Endothelial cell of umbilical vein (primary cell): ENCODE measurements at regions not wholly inside any gene's neighbourhood (a gene's known extent, or its start where the extent isn't known, plus 50 kb on each side); places are given as distances from the start of the nearest gene placed in this dataset.
A peak's percentile ranks its signal among the peaks of the same experiment; 100 is the strongest.
"Not testable (repeated sequence)": the region's sequence is repeated elsewhere in the genome, so short reads cannot be mapped to it uniquely, and the experiment has no call there.

ENCODE experiments used
- BruUV-seq: library from RNA; stranded (reverse); fragments of 400-500 nt; replicated peaks from 2 replicates; lab custom pipeline; 2021; lab: Mats Ljungman, UMichigan
- CTCF ChIA-PET: fragments of 300-600, 350-600 bp; sonication (Branson Sonifier 250); formaldehyde crosslinking; loops from one replicate; lab custom pipeline; 2021; ENCODE audit warnings: antibody characterized with exemption, inconsistent platforms; lab: Charles Lee
- POLR2A ChIA-PET: fragments of 300-600, 350-600 bp; sonication (Branson Sonifier 250); formaldehyde crosslinking; loops from one replicate; lab custom pipeline; 2021; ENCODE audit warnings: antibody characterized with exemption, inconsistent platforms; lab: Charles Lee
- DNase-seq: peaks from one replicate; pipeline ENCODE4 v3.0.0-alpha.2; 2011; ENCODE audit warnings: low read depth, low spot score
- FAIRE-seq: peaks from 2 replicates; lab custom pipeline; 2011; peaks lifted over from hg19 to GRCh38; lab: Jason Lieb, UNC
- H2AFZ ChIP-seq: 2 replicates; pipeline ENCODE4 v1.6.0; 2012; ENCODE audit warnings: low read depth, low read length, control low read depth, inconsistent platforms
- H3K27ac ChIP-seq: 2 replicates; pipeline ENCODE4 v1.5.1; 2011; ENCODE audit warnings: low read depth, mild to moderate bottlenecking, control low read depth, low read length, moderate library complexity; ENCODE audit not compliant: insufficient read depth
- H3K27me3 ChIP-seq, 2 experiments: 2 replicates each; pipeline versions ENCODE4 v1.6.0 to v1.6.1; 2011; ENCODE audit warnings: low read length in 2 of 2, mixed read lengths in 1 of 2; ENCODE audit not compliant: control insufficient read depth in 2 of 2, insufficient read depth in 2 of 2
- H3K36me3 ChIP-seq, 2 experiments: 2 replicates in 1 of 2; 3 replicates in 1 of 2; pipeline ENCODE4 v1.5.1; 2011; ENCODE audit warnings: low read length in 2 of 2, mild to moderate bottlenecking in 1 of 2, moderate library complexity in 1 of 2; ENCODE audit not compliant: control insufficient read depth in 2 of 2, insufficient read depth in 2 of 2; ENCODE audit errors: extremely low read depth in 1 of 2
- H3K4me1 ChIP-seq: 3 replicates; pipeline ENCODE4 v1.5.1; 2011; ENCODE audit warnings: mild to moderate bottlenecking, low read length; ENCODE audit not compliant: control insufficient read depth, insufficient read depth; ENCODE audit errors: extremely low read depth
- H3K4me2 ChIP-seq: 2 replicates; pipeline ENCODE4 v1.6.1; 2011; ENCODE audit warnings: low read length, control low read depth, mixed read lengths; ENCODE audit not compliant: insufficient read depth
- H3K4me3 ChIP-seq, 3 experiments: fragments of 200-600 bp in 1 of 3; sonication (generic), shearing (Covaris generic) in 1 of 3; replicated peaks in 1 of 3; 2 replicates each; pipeline ENCODE4 v1.5.1; 2011 to 2016; ENCODE audit warnings: control low read depth in 3 of 3, low read length in 3 of 3, mild to moderate bottlenecking in 2 of 3, inconsistent platforms in 1 of 3, low read depth in 1 of 3, moderate library complexity in 1 of 3; ENCODE audit not compliant: insufficient read depth in 1 of 3
- H3K79me2 ChIP-seq: 2 replicates; pipeline ENCODE4 v1.6.0; 2012; ENCODE audit warnings: low read length, inconsistent platforms; ENCODE audit not compliant: control insufficient read depth, insufficient read depth
- H3K9ac ChIP-seq: replicated peaks from 2 replicates; pipeline ENCODE3; 2011; ENCODE audit warnings: low read length, control low read depth; ENCODE audit not compliant: insufficient read depth; ENCODE audit errors: extremely low read depth
- H3K9me1 ChIP-seq: replicated peaks from 3 replicates; pipeline ENCODE4 v1.6.0; 2011; ENCODE audit warnings: mild to moderate bottlenecking, low read length; ENCODE audit not compliant: control insufficient read depth, insufficient read depth; ENCODE audit errors: extremely low read depth
- H3K9me3 ChIP-seq: replicated peaks from 2 replicates; pipeline ENCODE4 v1.5.1; 2012; ENCODE audit warnings: low read length, inconsistent platforms; ENCODE audit not compliant: control insufficient read depth, insufficient read depth
- H4K20me1 ChIP-seq: replicated peaks from 2 replicates; pipeline ENCODE3; 2011; ENCODE audit warnings: mild to moderate bottlenecking, low read length; ENCODE audit not compliant: control insufficient read depth, insufficient read depth; ENCODE audit errors: extremely low read depth
- CTCF ChIP-seq, 2 donors: IDR thresholded peaks; 1 replicate in 1 of 2; 2 replicates in 1 of 2; pipeline ENCODE4 v1.5.1; 2011; ENCODE audit warnings: low read length in 2 of 2, mild to moderate bottlenecking in 2 of 2, moderate library complexity in 2 of 2, control low read depth in 1 of 2, inconsistent platforms in 1 of 2, low read depth in 1 of 2; ENCODE audit not compliant: insufficient read depth in 1 of 2; ENCODE audit errors: extremely low read depth in 1 of 2
- EZH2 ChIP-seq: IDR thresholded peaks from 2 replicates; pipeline ENCODE4 v1.6.1; 2012; ENCODE audit warnings: borderline replicate concordance, low read depth, mild to moderate bottlenecking, moderate library complexity, low read length, inconsistent platforms; ENCODE audit not compliant: severe bottlenecking
- FOS ChIP-seq: IDR thresholded peaks from 2 replicates; pipeline ENCODE4 v1.6.1; 2011; ENCODE audit warnings: mild to moderate bottlenecking, low read length, moderate library complexity, borderline replicate concordance; ENCODE audit not compliant: insufficient read depth
- GATA2 ChIP-seq: IDR thresholded peaks from 2 replicates; pipeline ENCODE4 v1.7.0; 2011; ENCODE audit warnings: low read depth, mild to moderate bottlenecking, moderate library complexity, mixed read lengths, low read length; ENCODE audit not compliant: insufficient read length, insufficient read depth
- JUN ChIP-seq: IDR thresholded peaks from 2 replicates; pipeline ENCODE4 v1.6.1; 2011; ENCODE audit warnings: borderline replicate concordance, low read depth; ENCODE audit not compliant: insufficient read length, insufficient read depth
- MAX ChIP-seq: IDR thresholded peaks from 2 replicates; pipeline ENCODE4 v1.6.1; 2011; ENCODE audit not compliant: insufficient read depth, insufficient read length
- MYC ChIP-seq: IDR thresholded peaks from one replicate; pipeline ENCODE4 v1.6.1; 2011; ENCODE audit warnings: mild to moderate bottlenecking, low read depth, low read length
- POLR2A ChIP-seq: IDR thresholded peaks from 2 replicates; pipeline ENCODE4 v1.6.1; 2012; ENCODE audit warnings: low read depth, mild to moderate bottlenecking, control low read depth, low read length
- POLR2AphosphoS5 ChIP-seq: IDR thresholded peaks from 2 replicates; pipeline ENCODE4 v1.6.1; 2012; ENCODE audit warnings: low read depth, mild to moderate bottlenecking, control low read depth, low read length, moderate library complexity; ENCODE audit not compliant: insufficient read depth
- dilution Hi-C: fragments of 300-500 bp; cut with MboI; formaldehyde crosslinking; loops from one replicate; pipeline ENCODE4 v1.15.0; 2019; ENCODE audit warnings: low sequenced_read_pairs; ENCODE audit not compliant: extremely low pct_ligation_motif_present
- intact Hi-C: fragments of 100-400 bp; cut with micrococcal nuclease; formaldehyde crosslinking; loops from one replicate; pipeline ENCODE4 v1.10.0; 2022

GRCh38 chr2:234694244-234695013 lies 197.5 kb upstream of the ARL4C start:
- Histone ChIP-seq H3K36me3 (no peaks in the 10 kb centered on the region), H3K9me3 (peaks cover 1% of the 10 kb centered on the region), H3K9me1 (no peaks in the 10 kb centered on the region), H3K27me3 (no peaks in the 10 kb centered on the region), H4K20me1 (no peaks in the 10 kb centered on the region), H3K9ac (no peak overlapping the region), H3K4me3 (no peak overlapping the region), H2AFZ (no peak overlapping the region), H3K27ac (peak overlapping the region; percentile 49), H3K79me2 (no peaks in the 10 kb centered on the region), H3K4me1 (peaks cover 32% of the 10 kb centered on the region), H3K4me2 (no peak overlapping the region)
- FAIRE-seq (peak; percentile 95), DNase-seq (peak; percentile 95)
- POLR2A ChIA-PET = interaction anchor here (0.5 kb wide), 1 partner anchor 75 kb away, joined by 4 read pairs; no protein-coding TSS in a partner anchor
- dilution Hi-C loops (no loop called here), intact Hi-C loops (loop anchor here (2.0 to 5.0 kb wide), 3 partner anchors 256 to 413 kb away; no protein-coding TSS in a partner anchor)
- TF ChIP-seq MAX (no peak), FOS (peak; percentile 92), GATA2 (peak; percentile 67), MYC (no peak), POLR2A (peak; percentile 49), CTCF (IDR thresholded peaks at IDR 0.05; ENCODE audit: extremely low read depth in 1 of 2, insufficient read depth in 1 of 2, low read depth in 1 of 2, low read length in 2 of 2) (no peak), JUN (peak; percentile 84), EZH2 (no peak), POLR2AphosphoS5 (peak; percentile 58)
- CTCF ChIA-PET = interaction anchor here (0.7 to 1.4 kb wide), 9 partner anchors 10 to 422 kb away, joined by 3 to 5 read pairs (median 3); no protein-coding TSS in a partner anchor
- no TSS peak for BruUV-seq

- H3K9me3 ChIP-seq, H3K9me1 ChIP-seq, DNase-seq, H3K27me3 ChIP-seq, POLR2A ChIA-PET, dilution Hi-C loops, BruUV-seq, FAIRE-seq, H3K9ac ChIP-seq, H3K36me3 ChIP-seq, H3K4me2 ChIP-seq, H4K20me1 ChIP-seq, H3K79me2 ChIP-seq, H2AFZ ChIP-seq, H3K4me3 ChIP-seq: not testable (repeated sequence)
- H3K4me1 ChIP-seq = peaks cover 32% of the 10 kb centered on the region
- intact Hi-C loops = loop anchor here (1.0 to 5.0 kb wide), 4 partner anchors 131 to 414 kb away; no protein-coding TSS in a partner anchor
- H3K27ac ChIP-seq = peak overlapping the region; percentile 49
- CTCF ChIA-PET = interaction anchor here (0.8 to 1.0 kb wide), 2 partner anchors 100 to 188 kb away, joined by 3 read pairs; no protein-coding TSS in a partner anchor
Observed at GRCh38 chr2:234693681-234694190, 196.9 kb upstream of the ARL4C start.
